Activated T-cell treated with anti-CD3 and anti-CD28 coated beads, Interleukin-2, amount 50 U/mL, for 4 hours (primary cell): ENCODE measurements at regions not wholly inside any gene's neighbourhood (a gene's known extent, or its start where the extent isn't known, plus 50 kb on each side); places are given as distances from the start of the nearest gene placed in this dataset.

Experiments
- ATAC-seq, 2 donors: fragments of 200-7000 bp; cut with Tn5 transposase; one replicate each; pipeline ENCODE4 v1.10.0; 2021
- DNase-seq: peaks from one replicate; pipeline ENCODE4 v3.0.0-alpha.2; 2020
- H3K27me3 Mint-ChIP-seq: one replicate; pipeline ENCODE4 v1.8.0; 2021; ENCODE audit warnings: low read depth, mixed read lengths
- H3K36me3 Mint-ChIP-seq: one replicate; pipeline ENCODE4 v1.8.0; 2022; ENCODE audit warnings: mixed read lengths; ENCODE audit not compliant: insufficient read depth
- H3K4me1 Mint-ChIP-seq: one replicate; pipeline ENCODE4 v1.8.0; 2021; ENCODE audit warnings: low read depth, mixed read lengths
- H3K4me3 Mint-ChIP-seq: one replicate; pipeline ENCODE4 v1.8.0; 2021; ENCODE audit warnings: mild to moderate bottlenecking, moderate library complexity, mixed read lengths
- H3K9me3 Mint-ChIP-seq: one replicate; pipeline ENCODE4 v1.8.0; 2021; ENCODE audit warnings: mixed read lengths

- Mint-ChIP-seq H3K36me3 (no peaks in the 10 kb centered on the region), H3K27me3 (no peaks in the 10 kb centered on the region), H3K9me3 (peaks cover 6% of the 10 kb centered on the region), H3K4me3 (no peak overlapping the region), H3K4me1 (peaks cover 20% of the 10 kb centered on the region)
- DNase-seq (no peak), ATAC-seq (peak; percentile 57 to 83)
These were observed 88.7 kb upstream of the BCL6 start for GRCh38 chr3:187833799-187834578.

GRCh38 chr3:187836823-187837770 is 91.8 kb upstream of the BCL6 start:
- Mint-ChIP-seq H3K4me1 (peaks cover 15% of the 10 kb centered on the region), H3K27me3 (no peaks in the 10 kb centered on the region), H3K36me3 (no peaks in the 10 kb centered on the region), H3K9me3 (peaks cover 6% of the 10 kb centered on the region), H3K4me3 (no peak overlapping the region)
- DNase-seq = no peak
- ATAC-seq = no peak

GRCh38 chr3:187838016-187838540 is 92.8 kb upstream of the BCL6 start:
- H3K4me3 Mint-ChIP-seq = no peak overlapping the region
- H3K9me3 Mint-ChIP-seq = peaks cover 6% of the 10 kb centered on the region
- H3K27me3 Mint-ChIP-seq = no peaks in the 10 kb centered on the region
- peaks cover 12% of the 10 kb centered on the region for H3K4me1 Mint-ChIP-seq
- DNase-seq (no peak), ATAC-seq (no peak)
- H3K36me3 Mint-ChIP-seq = no peaks in the 10 kb centered on the region

- Mint-ChIP-seq H3K4me3 (no peak overlapping the region), H3K4me1 (peaks cover 7% of the 10 kb centered on the region), H3K36me3 (no peaks in the 10 kb centered on the region), H3K27me3 (no peaks in the 10 kb centered on the region), H3K9me3 (peaks cover 6% of the 10 kb centered on the region)
- no peak for DNase-seq
- no peak for ATAC-seq
These were observed 94.2 kb upstream of the BCL6 start for GRCh38 chr3:187839422-187839821.

- no peak overlapping the region for H3K4me3 Mint-ChIP-seq
- ATAC-seq = no peak
- no peaks in the 10 kb centered on the region for H3K36me3 Mint-ChIP-seq
- no peaks in the 10 kb centered on the region for H3K27me3 Mint-ChIP-seq
- H3K9me3 Mint-ChIP-seq = no peaks in the 10 kb centered on the region
- no peak for DNase-seq
- peaks cover 2% of the 10 kb centered on the region for H3K4me1 Mint-ChIP-seq
These were observed 95.6 kb upstream of the BCL6 start for GRCh38 chr3:187840856-187841255.

- DNase-seq (no peak), ATAC-seq (peak in 1 of 2 donors; percentile 70)
- Mint-ChIP-seq H3K27me3 (no peaks in the 10 kb centered on the region), H3K36me3 (no peaks in the 10 kb centered on the region), H3K4me1 (peaks cover 2% of the 10 kb centered on the region), H3K4me3 (no peak overlapping the region), H3K9me3 (no peaks in the 10 kb centered on the region)
These were observed 96.3 kb upstream of the BCL6 start for GRCh38 chr3:187841560-187841959.

GRCh38 chr3:187843654-187844053 is 98.4 kb upstream of the BCL6 start:
- ATAC-seq (no peak), DNase-seq (no peak)
- Mint-ChIP-seq H3K36me3 (no peaks in the 10 kb centered on the region), H3K27me3 (no peaks in the 10 kb centered on the region), H3K4me3 (no peak overlapping the region), H3K4me1 (peaks cover 2% of the 10 kb centered on the region), H3K9me3 (no peaks in the 10 kb centered on the region)

- DNase-seq (no peak), ATAC-seq (no peak)
- Mint-ChIP-seq H3K9me3 (no peaks in the 10 kb centered on the region), H3K36me3 (no peaks in the 10 kb centered on the region), H3K27me3 (no peaks in the 10 kb centered on the region), H3K4me1 (peaks cover 2% of the 10 kb centered on the region), H3K4me3 (no peak overlapping the region)
These were observed 99.4 kb upstream of the BCL6 start for GRCh38 chr3:187844708-187845107.

- no peaks in the 10 kb centered on the region for H3K36me3 Mint-ChIP-seq
- H3K4me3 Mint-ChIP-seq = no peak overlapping the region
- H3K4me1 Mint-ChIP-seq = peaks cover 2% of the 10 kb centered on the region
- DNase-seq (no peak), ATAC-seq (no peak)
- no peaks in the 10 kb centered on the region for H3K9me3 Mint-ChIP-seq
- no peaks in the 10 kb centered on the region for H3K27me3 Mint-ChIP-seq
These were observed 100.6 kb upstream of the BCL6 start for GRCh38 chr3:187845826-187846225.

- ATAC-seq (no peak), DNase-seq (no peak)
- H3K4me1 Mint-ChIP-seq = no peaks in the 10 kb centered on the region
- no peaks in the 10 kb centered on the region for H3K36me3 Mint-ChIP-seq
- no peaks in the 10 kb centered on the region for H3K27me3 Mint-ChIP-seq
- H3K4me3 Mint-ChIP-seq = no peak overlapping the region
- peaks cover 3% of the 10 kb centered on the region for H3K9me3 Mint-ChIP-seq
These were observed 103.1 kb upstream of the BCL6 start for GRCh38 chr3:187848401-187848800.

- H3K9me3 Mint-ChIP-seq = peaks cover 3% of the 10 kb centered on the region
These were observed 103.9 kb upstream of the BCL6 start for GRCh38 chr3:187849016-187849654.

GRCh38 chr3:187850258-187850921 is 105.1 kb upstream of the BCL6 start:
- Mint-ChIP-seq H3K4me3 (no peak overlapping the region), H3K36me3 (no peaks in the 10 kb centered on the region), H3K4me1 (no peaks in the 10 kb centered on the region), H3K27me3 (no peaks in the 10 kb centered on the region), H3K9me3 (peaks cover 3% of the 10 kb centered on the region)
- no peak for DNase-seq
- ATAC-seq = no peak

More at GRCh38 chr3:187849016-187849654, 103.9 kb upstream of the BCL6 start:
- Mint-ChIP-seq H3K27me3 (no peaks in the 10 kb centered on the region), H3K4me3 (no peak overlapping the region), H3K4me1 (no peaks in the 10 kb centered on the region), H3K36me3 (no peaks in the 10 kb centered on the region)
- DNase-seq (no peak), ATAC-seq (no peak)

- H3K4me1 Mint-ChIP-seq = no peaks in the 10 kb centered on the region
- ATAC-seq (peak; percentile 23 to 38), DNase-seq (no peak)
- H3K4me3 Mint-ChIP-seq = no peak overlapping the region
- no peaks in the 10 kb centered on the region for H3K36me3 Mint-ChIP-seq
- H3K9me3 Mint-ChIP-seq = peaks cover 3% of the 10 kb centered on the region
- H3K27me3 Mint-ChIP-seq = no peaks in the 10 kb centered on the region
These were observed 107.8 kb upstream of the BCL6 start for GRCh38 chr3:187852842-187853730.
